GM12891 (cell line): ENCODE measurements at regions not wholly inside any gene's neighbourhood (a gene's known extent, or its start where the extent isn't known, plus 50 kb on each side); places are given as distances from the start of the nearest gene placed in this dataset.

Experiments
- PAX5 ChIP-seq: IDR thresholded peaks from 2 replicates; pipeline ENCODE4 v1.6.1; 2011; ENCODE audit warnings: low read length, moderate library complexity, mild to moderate bottlenecking; ENCODE audit not compliant: insufficient read depth, severe bottlenecking
- POLR2A ChIP-seq: IDR thresholded peaks from 2 replicates; pipeline ENCODE4 v1.6.1; 2011; ENCODE audit warnings: low read depth, low read length, control low read depth
- POLR2AphosphoS5 ChIP-seq: IDR thresholded peaks from 2 replicates; pipeline ENCODE4 v1.6.1; 2011; ENCODE audit warnings: low read depth, low read length, control low read depth
- POU2F2 ChIP-seq: IDR thresholded peaks from 2 replicates; pipeline ENCODE4 v1.6.1; 2011; ENCODE audit warnings: low read depth, mild to moderate bottlenecking, control low read depth, low read length, moderate library complexity
- SPI1 ChIP-seq: IDR thresholded peaks from 2 replicates; pipeline ENCODE4 v1.6.1; 2011; ENCODE audit warnings: low read depth, low read length, control low read depth
- TAF1 ChIP-seq: IDR thresholded peaks from 2 replicates; pipeline ENCODE4 v1.6.1; 2011; ENCODE audit warnings: low read depth, low read length, control low read depth

DNA sequence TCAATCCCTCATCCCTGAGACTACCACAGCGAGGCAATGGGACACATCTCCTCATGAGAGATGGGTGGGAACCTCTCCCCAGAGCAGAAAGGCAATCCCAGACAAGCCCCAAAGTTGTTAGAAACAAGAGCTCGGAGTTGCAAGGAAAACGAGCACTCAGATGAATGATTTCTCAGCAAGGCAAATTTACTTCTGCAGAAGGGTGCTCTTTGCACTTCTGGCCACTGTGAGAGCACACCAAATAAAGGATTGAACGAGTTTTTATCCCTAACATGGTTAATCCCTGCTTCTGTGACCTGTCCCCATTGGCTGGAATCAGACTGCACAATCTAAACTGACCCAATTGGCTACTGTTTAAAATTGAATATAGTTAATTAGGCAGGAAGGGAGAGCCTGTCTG is 339.1 kb upstream of the POU1F1 start:
- TF ChIP-seq POLR2A (no peak), POLR2AphosphoS5 (no peak), TAF1 (no peak), SPI1 (no peak), POU2F2 (no peak), PAX5 (no peak)
